GM10248 (cell line): ENCODE measurements at regions not wholly inside any gene's neighbourhood (a gene's known extent, or its start where the extent isn't known, plus 50 kb on each side); places are given as distances from the start of the nearest gene placed in this dataset.

Experiments
- CTCF ChIA-PET: fragments of 300-600 bp; sonication (Branson Sonifier 250); formaldehyde crosslinking; extraction: SDS; loops from one replicate; lab custom pipeline; 2021; ENCODE audit warnings: antibody characterized with exemption; lab: Yijun Ruan, JAX
- POLR2A ChIA-PET: fragments of 350-650 bp; sonication (Branson Sonifier 250); formaldehyde crosslinking; extraction: SDS; loops from one replicate; lab custom pipeline; 2020; ENCODE audit warnings: antibody characterized with exemption; lab: Yijun Ruan, JAX
- DNase-seq: peaks from one replicate; pipeline ENCODE4 v3.0.0; 2012; ENCODE audit errors: extremely low spot score
- TF ChIP-seq, protein P1 (sequence below): IDR thresholded peaks from 2 replicates; pipeline ENCODE4 v1.5.1; 2012; ENCODE audit warnings: mild to moderate bottlenecking, low read depth; ENCODE audit errors: extremely low read depth, missing control alignments, control extremely low read depth

DNA sequence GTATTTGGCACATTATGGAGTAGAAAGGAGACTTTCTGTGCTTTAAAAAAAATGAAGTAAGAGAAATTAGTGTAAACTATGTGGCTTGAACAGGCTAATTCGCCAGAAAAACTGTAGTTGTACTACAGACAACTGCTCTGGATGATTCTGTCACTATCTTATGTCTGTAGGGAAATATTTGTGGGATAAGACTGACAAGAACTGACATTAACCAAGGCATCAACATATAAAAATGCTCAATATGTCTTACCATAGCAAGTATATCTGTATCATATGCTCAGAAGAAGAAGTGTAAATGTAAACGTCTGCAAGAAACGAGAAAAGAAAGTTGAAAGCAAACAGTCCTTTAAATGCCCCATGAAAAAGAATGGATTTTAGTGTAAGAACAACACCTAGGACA, 1545.0 kb downstream of the CDH8 start:
- CTCF ChIA-PET: no interaction called here
- TF ChIP-seq, protein P1, sequence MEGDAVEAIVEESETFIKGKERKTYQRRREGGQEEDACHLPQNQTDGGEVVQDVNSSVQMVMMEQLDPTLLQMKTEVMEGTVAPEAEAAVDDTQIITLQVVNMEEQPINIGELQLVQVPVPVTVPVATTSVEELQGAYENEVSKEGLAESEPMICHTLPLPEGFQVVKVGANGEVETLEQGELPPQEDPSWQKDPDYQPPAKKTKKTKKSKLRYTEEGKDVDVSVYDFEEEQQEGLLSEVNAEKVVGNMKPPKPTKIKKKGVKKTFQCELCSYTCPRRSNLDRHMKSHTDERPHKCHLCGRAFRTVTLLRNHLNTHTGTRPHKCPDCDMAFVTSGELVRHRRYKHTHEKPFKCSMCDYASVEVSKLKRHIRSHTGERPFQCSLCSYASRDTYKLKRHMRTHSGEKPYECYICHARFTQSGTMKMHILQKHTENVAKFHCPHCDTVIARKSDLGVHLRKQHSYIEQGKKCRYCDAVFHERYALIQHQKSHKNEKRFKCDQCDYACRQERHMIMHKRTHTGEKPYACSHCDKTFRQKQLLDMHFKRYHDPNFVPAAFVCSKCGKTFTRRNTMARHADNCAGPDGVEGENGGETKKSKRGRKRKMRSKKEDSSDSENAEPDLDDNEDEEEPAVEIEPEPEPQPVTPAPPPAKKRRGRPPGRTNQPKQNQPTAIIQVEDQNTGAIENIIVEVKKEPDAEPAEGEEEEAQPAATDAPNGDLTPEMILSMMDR: no peak
- no peak for DNase-seq
- POLR2A ChIA-PET: no interaction called here

DNA sequence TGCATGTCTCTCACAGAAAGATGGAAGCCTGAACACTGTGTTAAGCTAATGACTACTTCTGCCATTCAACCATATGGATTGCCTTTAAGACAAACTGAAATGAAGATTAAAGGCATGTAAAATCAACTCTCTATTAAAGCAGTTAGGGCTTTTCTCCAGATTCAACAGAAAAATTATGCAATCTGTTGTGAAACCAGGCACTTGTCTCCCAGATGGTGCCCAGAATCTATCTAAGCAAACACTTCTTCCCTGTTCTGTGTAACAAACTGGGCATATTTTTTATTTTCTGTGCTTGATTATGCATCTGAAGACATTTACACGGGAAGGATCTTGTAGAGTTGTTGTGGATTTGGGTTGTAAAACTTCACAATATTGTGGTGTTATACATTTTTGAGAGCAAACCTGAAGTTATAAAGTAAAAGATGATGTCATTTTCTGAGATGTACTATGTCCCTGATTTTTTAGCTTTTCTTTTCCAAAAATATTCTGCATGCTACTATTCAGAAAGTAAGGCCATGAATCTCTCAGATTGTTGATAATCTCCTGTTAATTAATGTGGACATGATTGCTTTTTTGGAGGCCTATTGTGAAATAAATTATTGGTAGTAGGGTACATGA, 1550.3 kb downstream of the CDH8 start:
- no peak for DNase-seq
- POLR2A ChIA-PET: no interaction called here
- TF ChIP-seq, protein P1: no peak
- CTCF ChIA-PET: no interaction called here

DNA sequence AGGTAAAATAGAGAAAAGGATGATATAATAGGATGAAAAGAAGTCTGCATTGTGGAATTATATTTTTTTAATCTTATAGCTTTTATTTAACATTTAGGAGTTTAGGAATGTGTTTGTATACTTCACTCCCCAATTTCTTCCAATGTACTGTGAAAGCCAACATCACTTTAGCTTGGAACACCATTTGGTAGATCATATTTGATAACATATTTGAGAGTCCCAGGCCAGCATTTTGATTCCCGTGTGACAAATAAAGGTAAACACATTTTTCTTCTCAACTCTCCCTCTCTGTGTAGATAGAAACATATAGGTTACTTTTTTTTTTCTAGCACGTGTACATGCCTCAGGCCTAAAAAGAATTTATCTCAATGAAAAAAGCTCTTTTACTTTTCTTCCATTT, 1551.3 kb downstream of the CDH8 start:
- ChIA-PET POLR2A (no interaction called here), CTCF (interaction anchor here (1.0 kb wide), 1 partner anchor 10 kb away, joined by 3 read pairs; no protein-coding TSS in a partner anchor)
- TF ChIP-seq, protein P1: no peak
- no peak for DNase-seq

DNA sequence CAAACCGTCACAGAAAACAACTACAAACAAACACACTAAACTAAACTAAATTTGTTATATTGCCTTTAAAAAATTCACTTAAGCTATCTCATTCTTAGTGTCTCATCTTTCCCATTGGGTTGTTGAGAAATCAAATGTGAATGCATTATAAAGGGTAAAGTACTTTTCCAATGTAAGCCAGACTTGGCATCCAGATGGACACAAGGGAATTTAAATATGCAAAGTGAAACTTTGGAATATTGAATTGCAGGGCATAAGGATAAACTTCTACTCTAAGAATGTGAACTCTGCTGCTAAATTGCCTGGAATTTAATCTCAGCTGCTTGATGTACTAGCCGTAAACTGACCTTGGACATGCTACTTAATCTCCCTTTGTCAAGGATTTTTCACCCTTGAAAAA, 1554.6 kb downstream of the CDH8 start:
- ChIA-PET POLR2A (no interaction called here), CTCF (no interaction called here)
- TF ChIP-seq, protein P1: no peak
- DNase-seq: no peak

DNA sequence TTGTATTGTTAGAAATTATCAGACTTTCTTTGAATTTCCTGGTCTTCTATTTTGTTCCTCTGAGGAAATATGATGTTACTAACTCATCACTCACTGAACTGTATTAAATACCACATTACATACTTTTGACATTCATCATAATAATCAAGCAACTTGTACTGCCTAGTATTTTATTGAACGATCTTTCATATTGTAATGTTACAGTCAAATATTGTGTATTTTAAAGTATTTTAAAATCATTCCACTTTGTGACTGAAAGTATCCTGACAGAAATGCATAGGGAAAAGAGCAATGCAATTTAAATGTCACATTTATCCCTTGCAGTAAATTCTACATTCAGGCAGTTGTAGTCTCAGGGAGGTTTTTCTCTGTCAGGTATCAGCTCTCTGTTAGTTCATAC, 1557.4 kb downstream of the CDH8 start:
- TF ChIP-seq, protein P1: no peak
- CTCF ChIA-PET: no interaction called here
- POLR2A ChIA-PET: no interaction called here
- no peak for DNase-seq

DNA sequence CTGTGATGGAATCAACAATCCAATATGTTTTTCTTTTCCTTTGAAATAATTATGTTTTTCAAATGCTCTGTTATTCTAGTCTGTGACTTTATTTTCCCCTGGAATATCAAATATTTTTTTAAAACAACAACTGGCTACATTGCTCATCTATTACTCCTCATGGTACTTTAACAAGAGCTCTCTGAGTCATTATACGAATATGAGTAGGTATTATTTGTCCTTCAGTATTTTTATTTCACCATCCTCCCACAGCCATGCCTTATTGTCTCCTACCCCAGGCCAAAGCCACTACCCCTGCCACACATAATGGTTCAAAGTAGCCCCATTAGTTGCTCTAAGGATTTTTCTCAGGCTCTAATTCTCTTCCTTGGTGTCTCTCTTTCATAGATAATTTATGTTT, 1572.3 kb downstream of the CDH8 start:
- no peak for DNase-seq
- POLR2A ChIA-PET: no interaction called here
- TF ChIP-seq, protein P1: no peak
- CTCF ChIA-PET: no interaction called here

DNA sequence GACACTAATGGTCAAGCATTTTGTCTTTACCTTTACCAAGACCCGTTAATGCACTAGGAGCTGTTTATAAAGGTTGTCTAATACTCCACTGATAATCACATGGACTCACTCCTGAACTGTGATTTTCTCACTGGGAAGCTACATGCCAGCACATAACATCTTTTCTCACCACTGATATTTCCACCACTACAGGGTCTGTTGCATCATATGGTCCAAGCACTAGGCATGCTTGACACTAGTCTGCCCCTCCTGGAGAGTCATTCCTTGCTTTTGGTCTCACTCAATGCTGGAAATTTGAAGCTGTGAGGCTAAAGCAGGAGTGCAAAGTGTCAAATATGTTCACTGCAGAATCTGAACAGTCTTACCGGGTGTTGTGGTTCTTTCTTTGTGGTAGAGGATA, 1576.8 kb downstream of the CDH8 start:
- TF ChIP-seq, protein P1: no peak
- CTCF ChIA-PET: interaction anchor here (1.7 kb wide), 1 partner anchor 14 kb away, joined by 6 read pairs; no protein-coding TSS in a partner anchor

More for the DNA sequence above, 1576.8 kb downstream of the CDH8 start:
- POLR2A ChIA-PET: no interaction called here
- no peak for DNase-seq
